ENCODE measurements at regions not wholly inside any gene's neighbourhood (a gene's known extent, or its start where the extent isn't known, plus 50 kb on each side); places are given as distances from the start of the nearest gene placed in this dataset.

- TF ChIP-seq POLR2AphosphoS5 (IDR thresholded peaks at IDR 0.05; ENCODE audit: low read depth, low read length) (no peak), SIN3A (IDR thresholded peaks at IDR 0.05; ENCODE audit: borderline replicate concordance, insufficient read depth, low read length) (no peak), FOXP2 (optimal IDR thresholded peaks at IDR 0.05; ENCODE audit: borderline replicate concordance, extremely low read depth, extremely low read length, insufficient read depth) (no peak), TAF1 (IDR thresholded peaks at IDR 0.05; ENCODE audit: borderline replicate concordance, insufficient read depth, low read length) (no peak)
- TF ChIP-seq, protein P1, sequence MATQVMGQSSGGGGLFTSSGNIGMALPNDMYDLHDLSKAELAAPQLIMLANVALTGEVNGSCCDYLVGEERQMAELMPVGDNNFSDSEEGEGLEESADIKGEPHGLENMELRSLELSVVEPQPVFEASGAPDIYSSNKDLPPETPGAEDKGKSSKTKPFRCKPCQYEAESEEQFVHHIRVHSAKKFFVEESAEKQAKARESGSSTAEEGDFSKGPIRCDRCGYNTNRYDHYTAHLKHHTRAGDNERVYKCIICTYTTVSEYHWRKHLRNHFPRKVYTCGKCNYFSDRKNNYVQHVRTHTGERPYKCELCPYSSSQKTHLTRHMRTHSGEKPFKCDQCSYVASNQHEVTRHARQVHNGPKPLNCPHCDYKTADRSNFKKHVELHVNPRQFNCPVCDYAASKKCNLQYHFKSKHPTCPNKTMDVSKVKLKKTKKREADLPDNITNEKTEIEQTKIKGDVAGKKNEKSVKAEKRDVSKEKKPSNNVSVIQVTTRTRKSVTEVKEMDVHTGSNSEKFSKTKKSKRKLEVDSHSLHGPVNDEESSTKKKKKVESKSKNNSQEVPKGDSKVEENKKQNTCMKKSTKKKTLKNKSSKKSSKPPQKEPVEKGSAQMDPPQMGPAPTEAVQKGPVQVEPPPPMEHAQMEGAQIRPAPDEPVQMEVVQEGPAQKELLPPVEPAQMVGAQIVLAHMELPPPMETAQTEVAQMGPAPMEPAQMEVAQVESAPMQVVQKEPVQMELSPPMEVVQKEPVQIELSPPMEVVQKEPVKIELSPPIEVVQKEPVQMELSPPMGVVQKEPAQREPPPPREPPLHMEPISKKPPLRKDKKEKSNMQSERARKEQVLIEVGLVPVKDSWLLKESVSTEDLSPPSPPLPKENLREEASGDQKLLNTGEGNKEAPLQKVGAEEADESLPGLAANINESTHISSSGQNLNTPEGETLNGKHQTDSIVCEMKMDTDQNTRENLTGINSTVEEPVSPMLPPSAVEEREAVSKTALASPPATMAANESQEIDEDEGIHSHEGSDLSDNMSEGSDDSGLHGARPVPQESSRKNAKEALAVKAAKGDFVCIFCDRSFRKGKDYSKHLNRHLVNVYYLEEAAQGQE (IDR thresholded peaks at IDR 0.05; ENCODE audit: insufficient read depth in 1 of 2, low read depth in 2 of 2, low read length in 2 of 2): no peak
Observed at GRCh38 chr3:22608721-22609120, 594.4 kb upstream of the UBE2E2 start.
